HG02763 (cell line): ENCODE measurements at regions not wholly inside any gene's neighbourhood (a gene's known extent, or its start where the extent isn't known, plus 50 kb on each side); places are given as distances from the start of the nearest gene placed in this dataset.

ENCODE experiments used
- ATAC-seq: cut with Tn5 transposase; IDR thresholded peaks from one replicate; pipeline ENCODE4 v1.9.1; 2021; ENCODE audit warnings: mild to moderate bottlenecking, moderate library complexity; ENCODE audit not compliant: unreplicated experiment

DNA sequence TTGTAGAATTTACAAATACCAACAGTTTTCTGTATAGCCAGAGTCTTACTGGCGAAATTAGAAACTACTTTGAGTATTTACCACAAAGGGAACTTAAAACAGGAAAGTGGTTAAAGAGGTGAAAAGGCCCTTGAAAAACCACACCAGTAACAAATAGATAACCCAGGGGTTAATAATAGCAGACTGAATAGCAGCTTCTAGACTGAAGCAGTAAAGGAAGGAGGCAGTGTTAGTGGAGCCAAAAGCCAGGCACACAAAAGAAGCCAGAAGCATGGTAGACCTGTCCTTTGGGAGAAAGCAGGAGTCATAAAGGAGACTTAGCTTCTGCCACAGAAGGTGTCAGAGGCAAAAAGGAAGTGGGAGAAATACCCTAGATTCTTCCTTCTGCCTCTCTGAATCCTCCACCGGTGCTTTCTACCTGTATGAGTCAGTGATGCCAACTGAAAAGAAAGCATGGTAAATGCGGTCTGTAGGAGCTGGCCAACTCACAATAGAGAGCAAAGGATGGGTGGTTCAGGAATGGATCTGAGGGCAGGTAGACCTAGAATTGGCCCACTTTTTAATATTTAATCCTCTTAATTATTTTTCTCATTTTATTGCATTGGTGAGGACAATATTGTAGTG, 97.3 kb downstream of the ARL6IP6 start:
- ATAC-seq: no peak

DNA sequence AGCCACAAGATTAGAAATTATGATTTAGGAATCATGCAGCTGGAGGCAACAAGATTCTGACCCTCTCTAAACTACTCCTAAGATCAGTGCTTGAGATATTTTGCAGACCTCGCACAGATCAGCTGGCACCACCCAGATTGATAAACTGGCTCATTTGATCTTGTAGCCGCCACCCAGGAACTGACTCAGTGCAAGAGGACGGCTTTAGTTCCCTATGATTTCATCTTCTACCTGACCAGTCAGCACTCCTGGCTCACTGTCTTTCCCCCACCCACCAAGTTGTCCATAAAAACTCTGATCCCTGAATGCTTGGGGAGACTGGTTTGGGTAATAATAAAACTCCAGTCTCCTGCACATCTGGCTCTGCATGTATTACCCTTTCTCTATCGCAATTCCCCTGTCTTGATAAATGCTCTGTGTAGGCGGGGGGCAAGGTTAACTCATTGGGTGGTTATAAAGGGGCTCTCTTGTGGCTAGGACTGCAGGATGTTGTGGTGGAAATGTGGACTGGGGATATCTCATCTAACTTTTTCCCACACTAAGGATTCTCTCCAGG, 96.1 kb downstream of the ARL6IP6 start:
- no peak for ATAC-seq

DNA sequence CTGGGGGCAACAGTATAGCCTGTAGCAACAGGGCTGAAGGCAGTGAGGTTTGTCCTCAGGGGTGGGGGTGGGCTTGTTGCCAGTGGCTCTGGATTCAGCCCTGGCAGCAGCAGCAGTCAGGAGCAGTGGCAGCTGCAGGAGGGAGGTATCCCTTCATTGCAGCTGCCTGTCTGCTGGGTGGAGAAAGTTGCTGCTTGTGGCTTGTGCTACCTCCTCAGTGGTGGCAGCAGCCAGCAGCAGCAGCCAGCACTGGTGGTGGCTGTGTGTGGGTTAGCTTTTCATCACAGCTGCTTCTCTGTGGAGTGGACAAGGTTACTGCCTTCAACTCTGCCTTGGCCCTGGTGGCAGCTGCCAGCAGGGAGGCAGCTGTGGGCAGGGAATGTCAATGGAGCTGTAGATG, 94.9 kb downstream of the ARL6IP6 start:
- ATAC-seq: no peak
